GM21717 (cell line): ENCODE measurements at regions not wholly inside any gene's neighbourhood (a gene's known extent, or its start where the extent isn't known, plus 50 kb on each side); places are given as distances from the start of the nearest gene placed in this dataset.

Source experiments
- ATAC-seq: cut with Tn5 transposase; IDR thresholded peaks from one replicate; pipeline ENCODE4 v1.9.1; 2021; ENCODE audit warnings: mild to moderate bottlenecking, moderate library complexity; ENCODE audit not compliant: unreplicated experiment

DNA sequence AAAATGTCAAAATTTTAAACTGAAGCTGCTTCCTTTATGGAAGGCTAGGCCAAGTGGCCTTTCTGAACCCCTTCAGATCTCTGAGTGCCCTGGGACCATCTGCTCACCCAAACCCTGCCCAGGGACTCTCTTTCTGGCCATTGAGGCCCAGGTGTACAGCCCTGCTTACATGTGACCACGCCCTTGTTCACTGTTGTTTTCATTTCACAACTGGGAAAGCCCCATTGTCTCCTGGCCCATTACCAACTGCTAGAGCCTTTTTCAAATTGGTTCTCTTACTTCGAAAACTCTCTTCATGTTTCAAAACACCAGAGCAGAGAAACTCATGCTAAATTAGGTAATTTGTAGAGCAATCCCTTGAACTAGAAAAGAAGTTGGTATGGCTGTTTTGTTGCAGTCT lies 219.5 kb upstream of the TANK start:
- peak; percentile 88 for ATAC-seq

DNA sequence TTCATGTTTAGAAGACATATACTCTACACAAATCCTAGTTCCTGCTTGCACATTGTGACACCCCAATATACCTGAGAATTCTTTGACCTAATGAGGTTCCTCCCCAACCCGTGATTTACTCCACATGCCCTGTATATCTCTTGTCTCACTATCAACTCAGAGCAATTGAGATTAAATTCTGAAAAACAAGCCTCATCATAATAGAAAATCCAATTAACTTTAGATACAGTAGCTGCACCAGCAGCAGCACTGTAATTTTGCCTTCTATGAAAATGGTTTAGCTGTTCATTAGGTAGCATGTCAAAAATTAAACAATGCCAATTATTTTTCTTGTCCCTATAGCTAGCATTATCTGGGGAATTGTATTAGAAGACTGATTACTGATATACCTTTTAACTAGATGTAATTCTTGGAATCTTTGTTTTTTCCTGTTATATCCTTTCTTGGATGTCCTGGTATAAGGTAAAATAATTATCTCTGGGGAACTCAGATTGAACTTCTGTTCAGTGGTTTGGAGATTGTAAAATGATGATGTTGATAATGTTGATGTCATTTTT lies 218.9 kb upstream of the TANK start:
- peak; percentile 7 for ATAC-seq

GRCh38 chr2:160942476-160943142 lies 217.6 kb upstream of the TANK start:
- no peak for ATAC-seq

GRCh38 chr2:160943414-160943813 lies 216.8 kb upstream of the TANK start:
- ATAC-seq: no peak

DNA sequence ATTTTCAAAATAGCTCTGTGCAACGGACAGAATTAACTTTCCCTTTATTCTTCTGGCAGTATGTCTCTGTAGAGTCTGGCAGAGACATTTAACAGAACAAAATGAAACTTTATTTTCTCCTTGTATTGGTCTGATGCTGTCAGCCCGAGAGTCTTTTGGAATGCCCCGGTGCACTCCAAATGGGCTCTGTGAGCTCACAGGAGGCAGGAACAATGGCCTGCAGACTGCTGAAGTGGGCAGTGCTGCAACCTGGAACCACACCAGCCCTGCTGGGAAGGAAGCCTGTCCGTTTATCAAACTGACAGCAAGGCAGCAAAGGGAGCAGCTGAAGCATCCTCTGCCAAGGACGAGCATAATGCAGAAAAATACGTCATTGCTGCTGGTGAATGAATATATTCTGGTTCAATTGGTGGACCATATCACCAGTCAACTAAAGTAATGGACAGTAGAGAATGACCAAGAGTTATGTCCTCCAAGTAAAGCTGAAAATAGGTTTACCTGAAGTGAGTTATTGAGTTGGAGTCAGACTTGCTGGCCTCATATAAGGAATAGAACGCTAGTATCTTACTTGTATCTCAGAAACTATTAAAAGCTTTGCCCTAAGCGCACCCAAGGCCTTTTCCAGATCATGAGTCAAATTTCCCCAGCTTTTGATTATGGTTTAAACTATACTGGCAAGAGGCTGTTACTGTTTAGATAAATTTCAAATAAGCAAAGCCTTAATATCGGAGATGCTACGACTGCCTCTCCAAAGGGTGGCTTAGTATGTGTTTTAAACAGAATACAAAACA lies 207.6 kb upstream of the TANK start:
- no peak for ATAC-seq

DNA sequence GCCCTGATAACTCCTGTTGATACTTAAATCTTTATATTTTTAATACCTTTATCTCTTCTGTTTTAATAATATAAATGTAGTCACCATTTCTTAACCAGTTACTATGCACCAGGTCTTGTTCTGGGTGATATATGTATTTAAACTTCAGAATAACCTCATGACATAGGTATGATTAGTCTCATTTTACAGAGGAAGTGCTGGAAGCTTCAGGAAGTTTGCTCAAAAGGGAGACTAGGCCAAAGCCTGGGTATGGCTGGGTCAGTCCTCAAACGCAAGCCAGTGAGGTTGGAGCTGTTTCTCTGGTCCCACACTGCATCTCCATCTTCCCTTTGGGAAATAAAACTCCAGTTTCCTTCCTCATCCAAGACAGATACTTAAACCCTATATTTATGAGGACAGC lies 204.7 kb upstream of the TANK start:
- no peak for ATAC-seq

DNA sequence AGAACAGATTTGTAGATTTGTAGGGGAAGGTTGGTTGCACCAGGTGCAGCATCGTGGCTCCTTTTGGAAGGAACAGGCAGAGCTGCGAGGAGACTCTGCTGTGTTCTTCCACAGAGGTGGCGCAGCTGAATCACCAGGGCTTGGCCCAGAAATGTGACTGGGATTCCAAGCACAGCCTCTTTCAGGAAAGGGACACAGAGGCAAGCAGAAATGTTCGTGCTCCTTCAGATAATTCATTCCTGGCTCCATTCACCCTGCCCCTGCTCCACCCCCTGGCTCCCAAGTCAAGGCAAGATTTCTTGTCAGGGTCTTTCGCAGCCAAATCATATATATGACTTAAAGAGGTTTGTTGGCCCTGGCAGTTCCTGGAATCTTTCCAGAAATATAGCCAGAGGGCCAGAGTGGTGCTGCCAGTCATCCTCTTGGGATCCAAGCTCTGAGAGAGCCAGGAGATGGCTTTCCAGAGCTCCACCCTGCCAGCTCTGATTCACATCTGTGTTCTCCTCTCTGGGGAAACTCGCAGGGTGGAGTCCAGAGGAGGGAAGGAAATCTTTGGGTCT lies 203.9 kb upstream of the TANK start:
- no peak for ATAC-seq

GRCh38 chr2:160963957-160964356 lies 196.3 kb upstream of the TANK start:
- no peak for ATAC-seq

- ATAC-seq: no peak
Measured at GRCh38 chr2:160967523-160967922, 192.7 kb upstream of the TANK start.

GRCh38 chr2:160968183-160968582 lies 192.0 kb upstream of the TANK start:
- ATAC-seq: no peak

DNA sequence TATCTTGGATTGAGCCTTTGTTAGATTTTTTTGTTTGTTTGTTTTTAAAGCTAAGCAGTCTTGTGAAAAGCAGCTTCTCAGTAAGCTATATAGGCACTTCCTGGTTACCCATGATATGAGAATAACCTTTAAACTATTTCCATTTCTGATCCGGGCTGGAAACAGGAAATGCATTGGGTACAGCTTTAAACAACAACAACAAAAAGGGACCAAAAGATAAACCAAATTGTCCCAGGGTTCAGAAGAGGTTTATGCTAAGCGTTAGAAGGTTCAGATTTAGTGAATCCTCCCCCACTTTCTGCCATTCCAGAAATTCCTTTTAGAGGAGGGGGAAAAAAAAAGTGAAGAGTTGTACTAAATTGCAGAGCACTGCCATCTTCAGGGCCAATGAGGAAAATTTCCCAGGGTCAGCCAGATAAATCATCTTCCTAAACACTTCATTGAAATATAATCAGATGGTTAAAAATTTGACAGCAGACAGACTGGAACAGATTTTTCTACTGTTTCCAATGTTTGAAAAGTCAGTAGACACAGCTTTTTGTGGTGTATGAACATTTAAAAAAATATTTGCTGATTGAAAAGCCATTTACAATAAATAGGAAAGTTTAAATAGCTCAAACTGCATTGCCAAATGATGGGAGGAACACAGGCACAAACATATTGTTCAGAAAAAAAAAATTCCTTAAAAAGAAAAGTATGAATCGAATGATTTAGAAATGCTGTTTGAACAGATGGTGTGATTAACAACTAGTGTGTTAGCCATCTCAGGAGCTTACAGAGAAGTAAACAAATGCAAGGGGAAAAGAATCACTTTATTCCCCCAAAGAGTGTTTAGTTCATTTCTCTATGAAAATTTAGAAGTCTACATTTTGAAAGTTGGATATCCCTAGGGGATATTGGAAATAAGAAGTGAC lies 189.9 kb upstream of the TANK start:
- ATAC-seq: no peak

DNA sequence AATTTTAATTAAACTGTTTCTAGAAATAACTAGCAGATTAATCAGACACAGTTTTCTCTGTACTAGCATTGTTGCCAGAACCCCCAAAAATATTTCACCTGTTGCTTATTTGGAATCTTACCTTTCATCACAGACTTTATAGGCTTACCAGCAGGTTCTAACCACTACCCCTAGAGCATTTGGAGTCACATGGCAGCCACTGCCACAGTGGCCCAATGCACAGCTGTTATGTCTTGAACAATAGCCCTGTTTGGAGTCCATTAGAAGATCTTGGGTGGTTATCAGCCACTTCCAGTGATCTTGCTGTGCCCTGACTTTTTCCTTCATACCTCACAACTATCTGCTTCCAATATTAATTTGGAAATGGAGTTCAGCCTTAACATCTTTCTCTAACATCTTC lies 186.2 kb upstream of the TANK start:
- no peak for ATAC-seq

- no peak for ATAC-seq
Measured at GRCh38 chr2:160974803-160975202, 185.4 kb upstream of the TANK start.

DNA sequence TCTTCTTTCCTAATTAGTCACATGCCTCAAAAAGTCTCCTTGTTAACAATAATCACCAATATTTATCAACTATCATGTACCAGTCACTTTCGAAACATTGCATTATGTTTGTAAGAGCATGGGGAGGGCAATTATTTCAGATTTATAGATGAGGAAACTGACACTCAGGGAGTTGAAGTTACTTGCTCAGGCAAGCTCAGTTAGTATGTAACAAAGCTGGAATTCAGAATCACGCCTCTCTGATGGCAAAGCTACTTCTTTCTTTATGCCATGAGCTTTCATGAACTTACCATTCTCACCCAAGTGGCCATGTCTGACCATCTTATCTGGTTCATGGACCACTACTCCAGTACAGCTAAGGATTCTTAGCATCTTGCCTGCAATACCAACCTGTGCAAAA lies 183.4 kb upstream of the TANK start:
- ATAC-seq: no peak

DNA sequence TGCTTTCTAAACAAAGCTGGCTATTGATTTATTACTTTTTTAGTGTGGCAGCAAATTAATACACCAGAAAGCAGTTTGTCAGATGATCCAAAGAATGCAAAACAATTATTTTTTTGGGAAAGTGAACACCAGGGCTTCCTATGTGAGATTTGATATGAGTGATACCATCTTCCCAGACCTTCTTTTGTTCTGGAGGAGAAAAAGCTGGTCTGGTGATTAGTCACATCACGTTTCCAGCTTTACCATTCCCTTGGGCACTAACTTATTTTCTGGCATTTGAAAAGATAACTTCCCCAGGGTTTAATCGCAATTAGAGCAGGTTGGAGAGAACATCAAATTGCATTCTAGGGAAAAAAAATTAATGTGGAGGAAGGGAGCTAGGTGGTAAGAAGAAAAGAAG lies 182.9 kb upstream of the TANK start:
- no peak for ATAC-seq

- no peak for ATAC-seq
Measured at GRCh38 chr2:160977854-160978253, 182.4 kb upstream of the TANK start.

- ATAC-seq: no peak
Measured at GRCh38 chr2:160984426-160985077, 175.7 kb upstream of the TANK start.

- ATAC-seq: no peak
Measured at GRCh38 chr2:160989778-160990177, 170.4 kb upstream of the TANK start.

- no peak for ATAC-seq
Measured at GRCh38 chr2:160993654-160994061, 166.6 kb upstream of the TANK start.
